GM12875 (cell line): ENCODE measurements at regions not wholly inside any gene's neighbourhood (a gene's known extent, or its start where the extent isn't known, plus 50 kb on each side); places are given as distances from the start of the nearest gene placed in this dataset.
"Not testable (repeated sequence)": the region's sequence is repeated elsewhere in the genome, so short reads cannot be mapped to it uniquely, and the experiment has no call there.

Experiments used
- H3K4me3 ChIP-seq: one replicate; pipeline ENCODE4 v1.5.1; 2011; ENCODE audit warnings: low read depth, low read length, control low read depth
- TF ChIP-seq, protein P1 (sequence below): IDR thresholded peaks from 2 replicates; pipeline ENCODE4 v1.5.1; 2011; ENCODE audit warnings: low read depth, mild to moderate bottlenecking, control low read depth, inconsistent platforms, low read length, moderate library complexity, borderline replicate concordance; ENCODE audit not compliant: insufficient read depth

DNA sequence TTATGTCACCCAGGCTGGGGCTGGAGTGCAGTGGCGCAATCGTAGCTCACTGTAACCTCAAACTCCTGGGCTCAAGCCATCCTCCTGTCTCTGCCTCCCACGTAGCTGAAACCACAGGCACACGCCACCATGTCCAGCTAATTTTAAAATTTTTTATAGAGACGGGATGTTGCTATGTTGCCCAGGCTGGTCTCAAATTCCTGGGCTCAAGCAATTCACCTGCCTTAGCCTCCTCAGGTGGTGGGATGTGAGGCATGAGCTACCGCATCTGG lies 123.2 kb upstream of the PARD3 start:
- TF ChIP-seq, protein P1, sequence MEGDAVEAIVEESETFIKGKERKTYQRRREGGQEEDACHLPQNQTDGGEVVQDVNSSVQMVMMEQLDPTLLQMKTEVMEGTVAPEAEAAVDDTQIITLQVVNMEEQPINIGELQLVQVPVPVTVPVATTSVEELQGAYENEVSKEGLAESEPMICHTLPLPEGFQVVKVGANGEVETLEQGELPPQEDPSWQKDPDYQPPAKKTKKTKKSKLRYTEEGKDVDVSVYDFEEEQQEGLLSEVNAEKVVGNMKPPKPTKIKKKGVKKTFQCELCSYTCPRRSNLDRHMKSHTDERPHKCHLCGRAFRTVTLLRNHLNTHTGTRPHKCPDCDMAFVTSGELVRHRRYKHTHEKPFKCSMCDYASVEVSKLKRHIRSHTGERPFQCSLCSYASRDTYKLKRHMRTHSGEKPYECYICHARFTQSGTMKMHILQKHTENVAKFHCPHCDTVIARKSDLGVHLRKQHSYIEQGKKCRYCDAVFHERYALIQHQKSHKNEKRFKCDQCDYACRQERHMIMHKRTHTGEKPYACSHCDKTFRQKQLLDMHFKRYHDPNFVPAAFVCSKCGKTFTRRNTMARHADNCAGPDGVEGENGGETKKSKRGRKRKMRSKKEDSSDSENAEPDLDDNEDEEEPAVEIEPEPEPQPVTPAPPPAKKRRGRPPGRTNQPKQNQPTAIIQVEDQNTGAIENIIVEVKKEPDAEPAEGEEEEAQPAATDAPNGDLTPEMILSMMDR: no peak
- H3K4me3 ChIP-seq: no peak overlapping the region

DNA sequence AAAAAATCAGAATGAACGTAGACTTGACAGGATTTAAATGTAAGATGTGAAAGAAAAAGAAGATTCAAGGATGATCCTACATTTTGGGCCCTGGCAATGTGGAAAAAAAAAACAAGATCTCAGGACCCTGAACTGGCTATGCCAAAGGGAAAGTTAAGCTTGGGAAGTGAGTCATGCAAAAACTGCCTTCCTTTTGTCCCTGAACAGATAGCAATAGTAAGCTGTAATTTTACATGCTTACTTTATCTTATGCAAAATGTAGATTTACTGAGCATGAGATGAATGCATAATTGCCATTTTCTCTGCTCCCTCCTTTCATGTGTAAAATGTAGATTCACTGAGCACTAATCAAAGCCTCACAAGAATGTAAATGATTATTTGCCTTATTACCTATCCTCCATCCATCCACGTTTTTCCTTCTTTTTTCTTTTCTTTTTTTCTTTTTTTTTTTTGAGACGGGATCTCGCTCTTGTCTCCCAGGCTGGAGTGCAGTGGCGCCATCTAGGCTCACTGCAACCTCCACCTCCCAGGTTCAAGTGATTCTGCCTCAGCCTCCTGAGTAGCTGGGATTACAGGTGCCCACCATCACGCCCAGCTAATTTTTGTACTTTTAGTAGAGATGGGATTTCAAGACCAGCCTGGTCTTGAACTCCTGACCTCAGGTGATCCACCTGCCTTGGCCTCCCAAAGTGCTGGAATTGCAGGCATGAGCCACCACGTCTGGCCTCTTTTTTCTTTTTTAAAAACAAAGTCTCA lies 122.7 kb upstream of the PARD3 start:
- H3K4me3 ChIP-seq: not testable (repeated sequence)
- TF ChIP-seq, protein P1: 0 out of 2 replicates have a peak, but pooled peaks have one; percentile 1

- TF ChIP-seq, protein P1: no peak
- no peak overlapping the region for H3K4me3 ChIP-seq
Measured at GRCh38 chr10:34936061-34936460, 121.0 kb upstream of the PARD3 start.

DNA sequence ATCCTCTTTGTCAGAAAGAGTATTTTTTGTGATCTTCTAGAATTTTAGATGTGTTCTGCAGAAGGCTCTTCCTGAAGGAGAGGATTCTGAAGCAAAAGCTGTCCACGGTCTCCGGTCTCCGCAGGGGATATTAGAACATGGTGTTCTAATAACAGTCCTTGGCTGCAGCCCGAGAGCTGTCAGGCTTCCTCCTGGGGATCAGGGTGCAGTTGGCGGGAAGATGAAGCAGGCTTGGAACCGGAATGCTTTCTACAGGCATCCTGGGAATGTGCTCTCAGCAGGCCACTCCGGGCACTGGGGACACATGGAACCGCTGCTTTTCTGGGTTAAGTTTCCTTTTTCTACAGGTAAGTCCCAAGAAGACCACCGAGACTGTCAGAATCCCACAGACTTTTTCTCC lies 118.6 kb upstream of the PARD3 start:
- TF ChIP-seq, protein P1: no peak
- H3K4me3 ChIP-seq: no peak overlapping the region

DNA sequence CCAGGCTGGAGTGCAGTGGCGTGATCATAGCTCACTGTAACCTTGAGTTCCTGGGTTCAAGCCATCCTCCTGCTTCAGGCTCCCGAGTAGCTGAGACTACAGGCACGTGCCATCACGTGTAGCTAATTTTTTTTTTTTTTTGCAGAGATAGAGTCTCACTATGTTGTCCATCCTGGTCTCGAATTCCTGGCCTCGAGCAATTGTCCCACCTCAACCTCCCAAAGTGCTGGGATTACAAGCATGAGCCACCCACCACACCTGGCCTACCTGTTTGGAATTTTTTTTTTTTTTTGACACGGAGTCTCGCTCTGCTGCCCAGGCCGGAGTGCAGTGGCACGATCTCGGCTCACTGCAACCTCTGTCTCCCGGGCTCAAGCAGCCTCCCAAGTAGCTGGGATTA lies 117.1 kb upstream of the PARD3 start:
- TF ChIP-seq, protein P1: no peak
- no peak overlapping the region for H3K4me3 ChIP-seq

DNA sequence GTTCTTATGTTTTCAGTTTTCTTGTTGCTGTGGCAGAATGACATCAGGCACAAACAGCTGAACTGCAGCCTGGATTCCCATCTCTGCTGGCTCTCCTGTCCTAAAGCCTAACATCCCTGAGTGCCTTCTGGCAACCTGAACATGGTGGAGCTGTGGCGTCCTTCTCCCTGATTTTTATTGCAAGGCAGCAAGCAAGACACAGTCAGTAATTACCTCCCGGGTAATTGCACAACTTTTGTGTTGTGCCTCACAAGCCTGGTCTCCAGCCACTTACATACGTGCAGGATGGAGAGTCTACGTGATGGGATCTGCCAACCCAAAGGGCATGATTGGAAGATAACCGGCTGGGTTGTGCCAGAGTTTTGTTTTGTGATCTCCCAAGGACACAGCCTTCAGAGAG lies 116.1 kb upstream of the PARD3 start:
- TF ChIP-seq, protein P1: no peak

GRCh38 chr10:34922138-34922537 lies 107.0 kb upstream of the PARD3 start:
- H3K4me3 ChIP-seq: no peak overlapping the region
- TF ChIP-seq, protein P1: no peak

More for the DNA sequence above, 116.1 kb upstream of the PARD3 start:
- H3K4me3 ChIP-seq: no peak overlapping the region
